Liver (tissue), 8 donors: ENCODE measurements at regions not wholly inside any gene's neighbourhood (a gene's known extent, or its start where the extent isn't known, plus 50 kb on each side); places are given as distances from the start of the nearest gene placed in this dataset.

Experiments used
- DNase-seq: peaks from one replicate; pipeline ENCODE4 v3.0.0-alpha.2; 2017; ENCODE audit warnings: low spot score
- H3K27ac ChIP-seq, 2 donors: one replicate each; pipeline ENCODE4 v1.7.0; 2013; ENCODE audit warnings: inconsistent platforms in 2 of 2, low read length in 2 of 2, control low read depth in 1 of 2, low read depth in 1 of 2, mild to moderate bottlenecking in 1 of 2
- H3K27me3 ChIP-seq, 4 donors: one replicate each; pipeline versions ENCODE4 v1.6.1 to v1.7.0; 2013; ENCODE audit warnings: low read length in 3 of 4, inconsistent platforms in 1 of 4, mild to moderate bottlenecking in 1 of 4, moderate library complexity in 1 of 4; ENCODE audit not compliant: control insufficient read depth in 4 of 4, insufficient read depth in 4 of 4
- H3K36me3 ChIP-seq, 4 donors: one replicate each; pipeline versions ENCODE4 v1.6.1 to v1.7.0; 2013; ENCODE audit warnings: low read length in 3 of 4, mild to moderate bottlenecking in 3 of 4, low read depth in 1 of 4, moderate library complexity in 1 of 4; ENCODE audit not compliant: control insufficient read depth in 4 of 4, insufficient read depth in 3 of 4
- H3K4me1 ChIP-seq, 4 donors: one replicate each; pipeline versions ENCODE4 v1.6.1 to v1.7.0; 2013; ENCODE audit warnings: low read length in 3 of 4, mild to moderate bottlenecking in 3 of 4, moderate library complexity in 1 of 4; ENCODE audit not compliant: control insufficient read depth in 4 of 4, insufficient read depth in 4 of 4
- H3K4me3 ChIP-seq, 3 donors: one replicate each; pipeline versions ENCODE4 v1.6.1 to v1.7.0; 2013; ENCODE audit warnings: low read length in 3 of 3, control low read depth in 1 of 3, low read depth in 1 of 3, mild to moderate bottlenecking in 1 of 3
- H3K9ac ChIP-seq, 2 donors: one replicate each; pipeline ENCODE4 v1.7.0; 2013; ENCODE audit warnings: low read length in 2 of 2, mild to moderate bottlenecking in 2 of 2, moderate library complexity in 2 of 2, control low read depth in 1 of 2, low read depth in 1 of 2
- H3K9me3 ChIP-seq, 4 donors: one replicate each; pipeline versions ENCODE4 v1.6.1 to v1.7.0; 2013; ENCODE audit warnings: low read length in 3 of 4; ENCODE audit not compliant: control insufficient read depth in 4 of 4
- ATF3 ChIP-seq: IDR thresholded peaks from 2 replicates; pipeline ENCODE4 v1.6.1; 2016; ENCODE audit warnings: antibody characterized with exemption
- CTCF ChIP-seq: fragments of 150-350 bp; IDR thresholded peaks from 2 replicates; pipeline ENCODE4 v1.5.1; 2017; ENCODE audit warnings: improper control_type of control experiment, low read depth, low read length; ENCODE audit not compliant: missing input control
- EGR1 ChIP-seq, 2 donors: IDR thresholded peaks; 2 replicates each; pipeline ENCODE4 v1.6.1; 2016 to 2018; ENCODE audit warnings: antibody characterized with exemption in 2 of 2, low read depth in 2 of 2
- FOXA1 ChIP-seq: IDR thresholded peaks from 2 replicates; pipeline ENCODE4 v1.6.1; 2016; ENCODE audit warnings: antibody characterized with exemption
- FOXA2 ChIP-seq: IDR thresholded peaks from 2 replicates; pipeline ENCODE4 v1.6.1; 2016; ENCODE audit warnings: antibody characterized with exemption
- HNF4A ChIP-seq, 2 donors: conservative IDR thresholded peaks; 2 replicates each; pipeline ENCODE4 v1.6.1; 2016; ENCODE audit warnings: antibody characterized with exemption in 2 of 2, mild to moderate bottlenecking in 2 of 2
- MAX ChIP-seq: IDR thresholded peaks from 2 replicates; pipeline ENCODE4 v1.6.1; 2016; ENCODE audit warnings: antibody characterized with exemption
- NR2F2 ChIP-seq: IDR thresholded peaks from 2 replicates; pipeline ENCODE4 v1.6.1; 2016; ENCODE audit warnings: antibody characterized with exemption
- RAD21 ChIP-seq, 2 donors: IDR thresholded peaks; 2 replicates each; pipeline ENCODE4 v1.6.1; 2016; ENCODE audit warnings: antibody characterized with exemption in 2 of 2, mild to moderate bottlenecking in 2 of 2
- REST ChIP-seq: IDR thresholded peaks from 2 replicates; pipeline ENCODE4 v1.6.1; 2016; ENCODE audit warnings: antibody characterized with exemption, mild to moderate bottlenecking
- RXRA ChIP-seq, 2 donors: IDR thresholded peaks; 2 replicates each; pipeline ENCODE4 v1.6.1; 2017 to 2018; ENCODE audit warnings: antibody characterized with exemption in 2 of 2, mild to moderate bottlenecking in 1 of 2
- SP1 ChIP-seq: IDR thresholded peaks from 2 replicates; pipeline ENCODE4 v1.6.1; 2018; ENCODE audit warnings: antibody characterized with exemption, mild to moderate bottlenecking
- TAF1 ChIP-seq: conservative IDR thresholded peaks from 2 replicates; pipeline ENCODE4 v1.6.1; 2016; ENCODE audit warnings: antibody characterized with exemption, mild to moderate bottlenecking
- YY1 ChIP-seq: IDR thresholded peaks from 2 replicates; pipeline ENCODE4 v1.6.1; 2016; ENCODE audit warnings: antibody characterized with exemption, mild to moderate bottlenecking
- ZBTB33 ChIP-seq: IDR thresholded peaks from 2 replicates; pipeline ENCODE4 v1.6.1; 2016; ENCODE audit warnings: antibody characterized with exemption
- WGBS: extraction: QIAGEN DNeasy Blood & Tissue Kit; methylation state at CpG from one replicate; pipeline ENCODE4 v1.1.7; 2013; 5-methylcytosine and 5-hydroxymethylcytosine counted together
- donor health status: healthy.
- donor health status: healthy.
- donor health status: healthy.
- donor health status: healthy.
- donor health status: healthy.

GRCh38 chr13:38191016-38191415 lies 158.6 kb upstream of the UFM1 start (continued):
- no peak for TF ChIP-seq CTCF
- TF ChIP-seq YY1: no peak

GRCh38 chr13:38180670-38181069 lies 169.0 kb upstream of the UFM1 start:
- Histone ChIP-seq H3K4me3 (peak overlapping the region in 1 of 3 donors; percentile 28), H3K9me3 (no peaks in the 10 kb centered on the region), H3K27ac (no peak overlapping the region), H3K9ac (no peak overlapping the region), H3K4me1 (no peaks in the 10 kb centered on the region), H3K36me3 (no peaks in the 10 kb centered on the region), H3K27me3 (no peaks in the 10 kb centered on the region)
- TF ChIP-seq REST (no peak), ZBTB33 (no peak), CTCF (no peak), SP1 (no peak), FOXA1 (no peak), RAD21 (IDR thresholded peaks at IDR 0.05) (no peak), HNF4A (conservative IDR thresholded peaks at IDR 0.05) (no peak), NR2F2 (no peak), MAX (no peak)
- 68% methylated on average over 1 of the region's 1 CpG for WGBS
- DNase-seq: no peak

- 90% methylated on average over 1 of the region's 1 CpG for WGBS
- TF ChIP-seq ZBTB33 (no peak), EGR1 (IDR thresholded peaks at IDR 0.05; ENCODE audit: low read depth in 2 of 2) (no peak), YY1 (no peak), RXRA (IDR thresholded peaks at IDR 0.05) (no peak), SP1 (no peak), NR2F2 (no peak), MAX (no peak), FOXA2 (no peak), RAD21 (IDR thresholded peaks at IDR 0.05) (no peak), TAF1 (no peak), FOXA1 (no peak), ATF3 (no peak)
- H3K9me3 ChIP-seq: no peaks in the 10 kb centered on the region
- H3K36me3 ChIP-seq: no peaks in the 10 kb centered on the region
- H3K4me1 ChIP-seq: no peaks in the 10 kb centered on the region
- no peak for DNase-seq
- H3K4me3 ChIP-seq: peak overlapping the region in 1 of 3 donors; percentile 28
- no peak overlapping the region for H3K9ac ChIP-seq
- no peak overlapping the region for H3K27ac ChIP-seq
- no peaks in the 10 kb centered on the region for H3K27me3 ChIP-seq
Measured at GRCh38 chr13:38180126-38180525, 169.5 kb upstream of the UFM1 start.
